Aorta (tissue), 5 donors: ENCODE measurements at regions not wholly inside any gene's neighbourhood (a gene's known extent, or its start where the extent isn't known, plus 50 kb on each side); places are given as distances from the start of the nearest gene placed in this dataset.
"Not testable (repeated sequence)": the region's sequence is repeated elsewhere in the genome, so short reads cannot be mapped to it uniquely, and the experiment has no call there.

ENCODE experiments used
- ATAC-seq: fragments of 200-7000 bp; cut with Tn5 transposase; one replicate; pipeline ENCODE4 v1.9.1; 2022; ENCODE audit warnings: moderate library complexity; ENCODE audit not compliant: low FRiP score
- DNase-seq, 2 donors: peaks; one replicate each; pipeline ENCODE4 v3.0.0-alpha.2; 2020
- H3K27ac ChIP-seq, 2 donors: one replicate each; pipeline ENCODE4 v1.5.1; 2013; ENCODE audit warnings: low read length in 2 of 2, mild to moderate bottlenecking in 2 of 2, moderate library complexity in 2 of 2, control low read depth in 1 of 2, inconsistent platforms in 1 of 2, low read depth in 1 of 2
- H3K27me3 ChIP-seq, 2 donors: one replicate each; pipeline ENCODE4 v1.6.1; 2013; ENCODE audit warnings: control low read depth in 1 of 2, low read length in 1 of 2, mild to moderate bottlenecking in 1 of 2, moderate library complexity in 1 of 2; ENCODE audit not compliant: insufficient read depth in 2 of 2, control insufficient read depth in 1 of 2
- H3K36me3 ChIP-seq, 2 donors: one replicate each; pipeline ENCODE4 v1.6.1; 2013; ENCODE audit warnings: control low read depth in 1 of 2, low read length in 1 of 2, mild to moderate bottlenecking in 1 of 2; ENCODE audit not compliant: insufficient read depth in 2 of 2, control insufficient read depth in 1 of 2
- H3K4me1 ChIP-seq, 2 donors: one replicate each; pipeline ENCODE4 v1.6.1; 2013; ENCODE audit warnings: low read length in 2 of 2, control low read depth in 1 of 2, mild to moderate bottlenecking in 1 of 2, moderate library complexity in 1 of 2; ENCODE audit not compliant: insufficient read depth in 2 of 2, control insufficient read depth in 1 of 2
- H3K4me3 ChIP-seq, 2 donors: one replicate each; pipeline ENCODE4 v1.5.1; 2013; ENCODE audit warnings: low read length in 2 of 2, control low read depth in 1 of 2, mild to moderate bottlenecking in 1 of 2
- H3K9me3 ChIP-seq: one replicate; pipeline ENCODE4 v1.6.1; 2013; ENCODE audit warnings: mild to moderate bottlenecking, low read length; ENCODE audit not compliant: control insufficient read depth
- WGBS, 2 donors: extraction: QIAGEN DNeasy Blood & Tissue Kit; methylation state at CpG; one replicate each; pipeline ENCODE4 v1.1.7; 2013; 5-methylcytosine and 5-hydroxymethylcytosine counted together
- intact Hi-C, 2 donors: fragments of 100-400 bp; cut with DNase I; formaldehyde crosslinking; loops; one replicate each; pipeline versions ENCODE4 v1.14.2 to v1.15.0; 2022
- donor health status: healthy with polysubstance abuse.
- donor health status: Bipolar disorder and iron deficiency.
- donor health status: DM: no; HTN: no; CAD: no.
- donor health status: DM: no; HTN: no; CAD: no.
- donor health status: DM: yes; HTN: yes; CAD: no.

GRCh38 chr5:173673295-173674101, 57.0 kb upstream of the BOD1 start:
- intact Hi-C loops, result no loop called here
- Histone ChIP-seq H3K9me3 (peaks cover 8% of the 10 kb centered on the region), H3K27ac (no peak overlapping the region)

GRCh38 chr5:173675287-173675996, 59.0 kb upstream of the BOD1 start:
- H3K36me3 ChIP-seq, result no peaks in the 10 kb centered on the region
- 84 to 88% methylated on average over 6 of the region's 6 CpGs for WGBS, 2 donors
- no peaks in the 10 kb centered on the region for H3K27me3 ChIP-seq
- no peaks in the 10 kb centered on the region for H3K4me1 ChIP-seq
- DNase-seq (no peak), ATAC-seq (no peak)
- H3K4me3 ChIP-seq, result no peak overlapping the region
- H3K9me3 ChIP-seq, result peaks cover 8% of the 10 kb centered on the region
- intact Hi-C loops, result no loop called here
- no peak overlapping the region for H3K27ac ChIP-seq

More at GRCh38 chr5:173673295-173674101, 57.0 kb upstream of the BOD1 start:
- Histone ChIP-seq H3K4me3 (no peak overlapping the region), H3K36me3 (no peaks in the 10 kb centered on the region), H3K4me1 (no peaks in the 10 kb centered on the region), H3K27me3 (no peaks in the 10 kb centered on the region)
- ATAC-seq (no peak), DNase-seq (no peak)
- 86% methylated on average over 16 of the region's 16 CpGs for WGBS, 2 donors

GRCh38 chr5:173676375-173676774, 59.9 kb upstream of the BOD1 start:
- Histone ChIP-seq H3K4me3 (no peak overlapping the region), H3K27ac (no peak overlapping the region), H3K9me3 (peaks cover 8% of the 10 kb centered on the region), H3K27me3 (no peaks in the 10 kb centered on the region), H3K36me3 (no peaks in the 10 kb centered on the region), H3K4me1 (no peaks in the 10 kb centered on the region)
- intact Hi-C loops, result no loop called here
- 95 to 98% methylated on average over 2 of the region's 2 CpGs for WGBS, 2 donors
- DNase-seq (no peak), ATAC-seq (no peak)

- H3K4me1 ChIP-seq, result no peaks in the 10 kb centered on the region
- intact Hi-C loops, result no loop called here
- H3K9me3 ChIP-seq, result peaks cover 8% of the 10 kb centered on the region
- H3K27ac ChIP-seq, result no peak overlapping the region
- WGBS, 2 donors, result 72 to 82% methylated on average over 2 of the region's 2 CpGs
- DNase-seq, result no peak
- H3K4me3 ChIP-seq, result no peak overlapping the region
- no peaks in the 10 kb centered on the region for H3K27me3 ChIP-seq
- ATAC-seq, result no peak
- H3K36me3 ChIP-seq, result no peaks in the 10 kb centered on the region
These were observed 60.7 kb upstream of the BOD1 start for GRCh38 chr5:173677125-173677672.

- Histone ChIP-seq H3K4me3 (no peak overlapping the region), H3K27me3 (no peaks in the 10 kb centered on the region), H3K4me1 (no peaks in the 10 kb centered on the region), H3K9me3 (peaks cover 5% of the 10 kb centered on the region), H3K27ac (no peak overlapping the region), H3K36me3 (no peaks in the 10 kb centered on the region)
- no peak for ATAC-seq
- DNase-seq, result no peak
- intact Hi-C loops, result no loop called here
- WGBS, 2 donors, result 95 to 97% methylated on average over 6 of the region's 6 CpGs
These were observed 63.6 kb upstream of the BOD1 start for GRCh38 chr5:173679909-173680630.

GRCh38 chr5:173680660-173681242, 64.3 kb upstream of the BOD1 start:
- Histone ChIP-seq H3K4me1 (no peaks in the 10 kb centered on the region), H3K4me3 (no peak overlapping the region), H3K27me3 (no peaks in the 10 kb centered on the region), H3K9me3 (no peaks in the 10 kb centered on the region), H3K27ac (no peak overlapping the region), H3K36me3 (no peaks in the 10 kb centered on the region)
- intact Hi-C loops, result no loop called here
- WGBS, 2 donors, result 90 to 96% methylated on average over 6 of the region's 6 CpGs
- ATAC-seq (no peak), DNase-seq (no peak)

GRCh38 chr5:173682313-173682712, 65.9 kb upstream of the BOD1 start:
- H3K27me3 ChIP-seq, result no peaks in the 10 kb centered on the region
- ATAC-seq, result no peak
- H3K36me3 ChIP-seq, result no peaks in the 10 kb centered on the region
- no peak for DNase-seq
- H3K4me1 ChIP-seq, result no peaks in the 10 kb centered on the region
- intact Hi-C loops, result no loop called here
- no peaks in the 10 kb centered on the region for H3K9me3 ChIP-seq
- WGBS, 2 donors, result 89 to 92% methylated on average over 2 of the region's 2 CpGs
- H3K4me3 ChIP-seq, result no peak overlapping the region
- no peak overlapping the region for H3K27ac ChIP-seq

GRCh38 chr5:173684535-173684934, 68.1 kb upstream of the BOD1 start:
- H3K4me3 ChIP-seq, H3K27me3 ChIP-seq, ATAC-seq, DNase-seq, H3K36me3 ChIP-seq, intact Hi-C loops, H3K9me3 ChIP-seq, H3K27ac ChIP-seq, H3K4me1 ChIP-seq: not testable (repeated sequence)
- 93% methylated on average over 5 of the region's 5 CpGs for WGBS, 2 donors
